ENCODE measurements at regions not wholly inside any gene's neighbourhood (a gene's known extent, or its start where the extent isn't known, plus 50 kb on each side); places are given as distances from the start of the nearest gene placed in this dataset.

DNA sequence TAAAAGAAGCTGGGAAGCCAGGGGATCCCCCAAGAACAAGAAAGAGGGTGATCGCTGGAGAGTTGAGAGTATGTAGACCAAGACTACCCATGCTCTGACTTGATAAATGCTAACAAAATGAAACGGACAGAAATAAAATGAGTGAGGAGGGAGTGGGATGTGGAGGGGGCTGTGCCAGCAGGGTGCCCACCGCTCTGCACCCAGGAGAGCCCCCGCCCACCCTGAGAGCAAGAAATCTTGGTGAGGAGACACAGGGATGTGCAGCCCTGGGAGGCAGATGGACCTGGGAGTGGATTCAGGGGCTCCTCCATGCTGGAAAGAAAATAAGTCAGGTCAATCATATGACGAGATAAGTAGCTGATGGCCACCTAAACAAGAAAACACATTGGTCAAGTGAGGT is 590.9 kb downstream of the AJAP1 start:
- Mint-ChIP-seq H3K27ac (no peak overlapping the region), H3K9me3 (peaks cover 3% of the 10 kb centered on the region), H3K4me3 (no peak overlapping the region), H3K4me1 (no peaks in the 10 kb centered on the region), H3K36me3 (ENCODE audit: low read depth) (no peaks in the 10 kb centered on the region), H3K27me3 (no peaks in the 10 kb centered on the region)
- no peak for DNase-seq
- intact Hi-C loops (cut with micrococcal nuclease) = no loop called here
- TF ChIP-seq, protein P1, sequence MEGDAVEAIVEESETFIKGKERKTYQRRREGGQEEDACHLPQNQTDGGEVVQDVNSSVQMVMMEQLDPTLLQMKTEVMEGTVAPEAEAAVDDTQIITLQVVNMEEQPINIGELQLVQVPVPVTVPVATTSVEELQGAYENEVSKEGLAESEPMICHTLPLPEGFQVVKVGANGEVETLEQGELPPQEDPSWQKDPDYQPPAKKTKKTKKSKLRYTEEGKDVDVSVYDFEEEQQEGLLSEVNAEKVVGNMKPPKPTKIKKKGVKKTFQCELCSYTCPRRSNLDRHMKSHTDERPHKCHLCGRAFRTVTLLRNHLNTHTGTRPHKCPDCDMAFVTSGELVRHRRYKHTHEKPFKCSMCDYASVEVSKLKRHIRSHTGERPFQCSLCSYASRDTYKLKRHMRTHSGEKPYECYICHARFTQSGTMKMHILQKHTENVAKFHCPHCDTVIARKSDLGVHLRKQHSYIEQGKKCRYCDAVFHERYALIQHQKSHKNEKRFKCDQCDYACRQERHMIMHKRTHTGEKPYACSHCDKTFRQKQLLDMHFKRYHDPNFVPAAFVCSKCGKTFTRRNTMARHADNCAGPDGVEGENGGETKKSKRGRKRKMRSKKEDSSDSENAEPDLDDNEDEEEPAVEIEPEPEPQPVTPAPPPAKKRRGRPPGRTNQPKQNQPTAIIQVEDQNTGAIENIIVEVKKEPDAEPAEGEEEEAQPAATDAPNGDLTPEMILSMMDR (IDR thresholded peaks at IDR 0.05) = no peak
- ChIA-PET POLR2A (no interaction called here), CTCF (no interaction called here)
- ATAC-seq (ENCODE audit: low read depth) = no peak

DNA sequence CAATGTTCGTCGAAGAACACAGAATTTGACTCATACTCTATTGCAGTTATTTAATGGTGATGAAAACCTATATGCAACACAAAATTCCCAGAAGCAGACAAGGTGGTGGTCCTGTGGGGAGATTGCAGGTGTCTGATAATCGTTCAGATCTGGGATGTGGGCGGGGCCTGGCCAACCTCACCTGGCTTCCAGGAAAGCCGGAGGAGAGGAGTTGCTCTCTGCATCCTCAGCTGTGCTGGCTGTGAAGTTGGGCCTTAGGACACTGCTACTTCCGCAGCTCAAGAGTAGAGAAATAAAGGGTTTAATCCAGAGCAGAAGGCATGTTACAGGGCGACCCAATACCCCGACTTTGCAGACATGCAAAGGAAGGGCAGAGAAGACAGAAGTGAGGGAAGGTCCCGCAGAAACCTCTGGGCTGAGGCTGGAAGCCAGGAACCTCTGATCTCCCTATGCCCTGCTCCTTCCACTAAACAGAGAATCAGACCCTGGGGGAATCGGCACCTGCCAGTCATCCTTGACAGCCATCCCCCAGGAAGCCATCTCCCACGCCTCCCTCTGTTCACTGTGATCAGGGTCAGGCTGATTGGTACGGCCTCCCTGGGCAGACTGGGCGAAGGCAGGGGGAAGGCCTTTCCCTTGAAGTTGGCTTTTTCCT is 590.3 kb downstream of the AJAP1 start:
- H3K36me3 Mint-ChIP-seq (ENCODE audit: low read depth) = no peaks in the 10 kb centered on the region
- TF ChIP-seq, protein P1 (IDR thresholded peaks at IDR 0.05) = no peak
- ATAC-seq (ENCODE audit: low read depth) (no peak), DNase-seq (no peak)
- H3K9me3 Mint-ChIP-seq = peaks cover 3% of the 10 kb centered on the region
- no peaks in the 10 kb centered on the region for H3K4me1 Mint-ChIP-seq
- H3K4me3 Mint-ChIP-seq = no peak overlapping the region
- intact Hi-C loops (cut with micrococcal nuclease) = no loop called here
- ChIA-PET POLR2A (no interaction called here), CTCF (no interaction called here)
- no peak overlapping the region for H3K27ac Mint-ChIP-seq
- H3K27me3 Mint-ChIP-seq = no peaks in the 10 kb centered on the region

DNA sequence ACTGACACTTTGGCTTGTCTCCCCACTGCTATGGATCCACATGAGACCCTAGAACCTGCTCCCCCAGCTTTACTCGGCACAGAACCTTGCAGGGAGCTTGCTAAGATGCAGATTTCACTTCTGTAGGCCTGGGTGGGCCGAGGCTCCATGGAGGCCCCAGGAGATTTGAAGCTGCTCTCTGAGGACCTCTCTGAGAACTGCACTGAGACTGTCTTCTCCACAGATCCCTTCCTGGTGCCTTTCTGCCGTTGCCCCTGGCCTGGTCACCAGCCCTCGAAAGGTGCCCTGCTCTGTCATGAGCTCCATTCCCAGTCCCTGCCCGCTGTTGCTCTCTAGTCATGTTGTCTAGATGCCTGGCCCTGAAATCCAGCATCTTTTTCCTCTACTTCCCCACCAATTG is 588.4 kb downstream of the AJAP1 start:
- POLR2A ChIA-PET = no interaction called here
- no peak for ATAC-seq (ENCODE audit: low read depth)
- no peak for DNase-seq
- Mint-ChIP-seq H3K4me1 (no peaks in the 10 kb centered on the region), H3K4me3 (no peak overlapping the region), H3K27me3 (no peaks in the 10 kb centered on the region), H3K9me3 (peaks cover 3% of the 10 kb centered on the region), H3K36me3 (ENCODE audit: low read depth) (no peaks in the 10 kb centered on the region), H3K27ac (no peak overlapping the region)
- TF ChIP-seq, protein P1 (IDR thresholded peaks at IDR 0.05) = no peak
- intact Hi-C loops (cut with micrococcal nuclease) = no loop called here
- CTCF ChIA-PET = no interaction called here

DNA sequence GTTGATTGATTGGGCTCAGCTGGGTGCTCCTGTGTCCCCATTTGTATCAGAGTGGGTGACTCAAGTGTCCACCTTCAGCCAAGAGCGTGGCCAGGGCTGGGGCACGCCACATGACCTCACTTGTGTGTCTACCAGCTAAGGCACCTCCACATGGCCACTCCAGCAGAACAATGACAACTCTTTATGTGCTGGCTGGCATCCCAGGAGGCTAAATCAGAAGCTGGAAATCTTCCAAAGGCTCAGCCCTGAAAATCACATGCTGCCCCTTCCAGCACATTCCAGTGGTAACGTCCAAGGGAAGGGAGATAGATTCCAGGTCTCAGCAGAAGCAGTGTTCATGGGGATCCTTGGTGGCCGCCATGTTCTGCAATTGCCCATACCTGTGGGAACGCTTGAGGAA is 585.5 kb downstream of the AJAP1 start:
- CTCF ChIA-PET = no interaction called here
- ATAC-seq (ENCODE audit: low read depth) (no peak), DNase-seq (no peak)
- no peak overlapping the region for H3K27ac Mint-ChIP-seq
- intact Hi-C loops (cut with micrococcal nuclease) = no loop called here
- TF ChIP-seq, protein P1 (IDR thresholded peaks at IDR 0.05) = no peak
- no peak overlapping the region for H3K4me3 Mint-ChIP-seq
- no peaks in the 10 kb centered on the region for H3K27me3 Mint-ChIP-seq
- H3K9me3 Mint-ChIP-seq = no peaks in the 10 kb centered on the region
- H3K4me1 Mint-ChIP-seq = no peaks in the 10 kb centered on the region
- no peaks in the 10 kb centered on the region for H3K36me3 Mint-ChIP-seq (ENCODE audit: low read depth)
- POLR2A ChIA-PET = no interaction called here

DNA sequence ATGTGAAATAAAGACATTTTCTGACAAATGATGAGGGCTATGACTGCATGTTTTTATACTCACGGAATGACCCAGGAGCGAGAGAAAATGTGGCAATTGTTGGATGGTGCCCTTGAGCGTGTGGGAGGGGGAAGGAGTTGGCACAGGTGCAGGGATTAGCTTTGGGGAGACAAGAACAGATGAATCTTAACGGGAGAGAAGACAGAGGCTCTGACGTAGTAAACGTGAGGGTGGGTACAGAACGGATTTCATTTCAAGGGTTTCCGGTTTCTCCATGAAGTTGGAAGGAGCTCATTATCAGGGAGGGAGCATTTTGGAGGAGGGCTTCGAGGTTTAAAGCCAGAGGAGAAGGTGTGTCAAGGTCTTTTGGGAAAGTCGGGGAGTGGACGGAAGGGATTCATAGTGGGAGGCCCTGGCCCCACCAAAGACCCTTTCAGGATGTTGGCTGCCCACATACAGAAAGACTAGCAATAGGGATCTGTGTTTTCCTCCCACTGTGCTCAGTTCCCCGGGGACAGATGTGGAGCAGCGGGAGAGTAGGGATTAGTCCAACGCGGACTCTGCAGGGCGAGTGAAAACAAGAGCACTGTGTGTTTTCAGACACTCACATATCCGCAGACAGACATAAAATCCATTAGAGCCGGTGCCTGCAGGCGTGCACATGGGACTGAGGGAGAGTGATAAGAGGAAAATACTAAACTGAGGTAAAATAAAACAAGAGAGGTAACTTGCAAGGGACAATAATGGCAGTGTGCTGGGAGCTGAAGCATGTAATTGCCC is 584.1 kb downstream of the AJAP1 start:
- Mint-ChIP-seq H3K4me1 (no peaks in the 10 kb centered on the region), H3K27me3 (no peaks in the 10 kb centered on the region), H3K36me3 (ENCODE audit: low read depth) (no peaks in the 10 kb centered on the region), H3K9me3 (peaks cover 4% of the 10 kb centered on the region), H3K4me3 (no peak overlapping the region), H3K27ac (no peak overlapping the region)
- ChIA-PET CTCF (no interaction called here), POLR2A (no interaction called here)
- ATAC-seq (ENCODE audit: low read depth) (no peak), DNase-seq (no peak)
- TF ChIP-seq, protein P1 (IDR thresholded peaks at IDR 0.05) = no peak
- intact Hi-C loops (cut with micrococcal nuclease) = no loop called here

Measured in activated B cell treated with CpG ODN at 0.5 μM for 24 hours (primary cell).